ENCODE measurements at regions not wholly inside any gene's neighbourhood (a gene's known extent, or its start where the extent isn't known, plus 50 kb on each side); places are given as distances from the start of the nearest gene placed in this dataset.

DNA sequence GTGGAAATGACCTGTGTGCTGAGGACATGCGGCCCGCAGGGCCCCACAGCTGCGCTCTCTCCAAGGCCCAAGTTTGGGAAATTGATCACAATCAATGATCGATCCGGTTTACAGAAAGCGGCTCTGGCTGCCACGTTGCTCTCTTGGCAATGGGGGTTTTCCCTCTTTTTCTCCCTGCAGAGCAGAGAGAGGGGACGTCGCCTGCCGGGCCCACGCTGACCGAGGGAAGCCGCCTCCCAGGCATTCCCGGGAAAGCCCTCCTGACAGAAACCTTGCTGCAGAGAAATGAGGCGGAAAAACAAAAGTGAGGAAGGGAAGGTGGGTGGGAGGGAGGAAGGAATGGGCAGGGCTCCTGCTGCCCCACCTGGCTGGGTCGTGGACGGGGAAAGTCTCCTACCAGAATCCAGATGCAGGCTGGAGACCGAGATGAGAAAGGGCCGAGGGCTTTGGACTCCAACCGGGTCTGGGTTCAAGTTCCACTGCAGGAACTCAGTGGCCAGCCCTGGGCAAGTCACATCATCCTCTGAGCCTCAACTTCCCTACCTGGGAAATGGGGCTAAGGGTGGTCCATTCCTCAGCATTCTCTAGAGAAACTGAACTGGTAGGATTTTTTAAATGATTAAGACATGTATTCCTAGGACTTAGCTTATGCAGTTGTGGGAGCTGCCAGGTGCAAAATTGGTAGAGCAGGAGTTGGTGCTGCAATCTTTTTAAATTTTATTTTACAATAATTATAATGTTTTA, 75.5 kb downstream of the PHETA1 start:
- H3K27ac Mint-ChIP-seq = no peak overlapping the region
- no peaks in the 10 kb centered on the region for H3K79me2 ChIP-seq (replicated peaks; ENCODE audit: insufficient read depth)
- no peak overlapping the region for H3K27ac ChIP-seq (ENCODE audit: low read depth)
- peak; percentile 17; the same call in 2 of the 3 replicates for ATAC-seq
- H3K36me3 Mint-ChIP-seq (ENCODE audit: low read depth) = peaks cover 14% of the 10 kb centered on the region
- H3K36me3 ChIP-seq (ENCODE audit: insufficient read depth) = no peaks in the 10 kb centered on the region
- H3K4me3 ChIP-seq = no peak overlapping the region
- peaks cover 5% of the 10 kb centered on the region for H3K27me3 Mint-ChIP-seq (ENCODE audit: insufficient read depth, low read depth, poor library complexity)
- no peaks in the 10 kb centered on the region for H3K27me3 ChIP-seq (ENCODE audit: insufficient read depth)
- no peak overlapping the region for H3K4me3 Mint-ChIP-seq
- no peaks in the 10 kb centered on the region for H3K9me2 ChIP-seq (ENCODE audit: insufficient read depth)
- peaks cover 8% of the 10 kb centered on the region for H3K4me1 Mint-ChIP-seq
- peak; percentile 30 for DNase-seq (ENCODE audit: low spot score)
- no peaks in the 10 kb centered on the region for H3K9me3 Mint-ChIP-seq
- H2AFZ ChIP-seq = no peak overlapping the region
- TF ChIP-seq POLR2AphosphoS5 (IDR thresholded peaks at IDR 0.05; ENCODE audit: low read depth) (no peak), EZH2phosphoT487 (IDR thresholded peaks at IDR 0.05; ENCODE audit: unreplicated experiment) (no peak), STAT1 (IDR thresholded peaks at IDR 0.05; ENCODE audit: unreplicated experiment) (no peak), CREB1 (CRISPR knock-in tag; IDR thresholded peaks at IDR 0.05; ENCODE audit: low read depth) (no peak), EZH2 (IDR thresholded peaks at IDR 0.05; ENCODE audit: low read depth, unreplicated experiment) (no peak), JUNB (IDR thresholded peaks at IDR 0.05; ENCODE audit: unreplicated experiment) (no peak), ZNF331 (CRISPR knock-in tag; IDR thresholded peaks at IDR 0.05; ENCODE audit: low read depth) (no peak), NANOG (IDR thresholded peaks at IDR 0.05; ENCODE audit: borderline replicate concordance) (no peak), ZNF114 (CRISPR knock-in tag; IDR thresholded peaks at IDR 0.05) (no peak)
- TF ChIP-seq, protein P1, sequence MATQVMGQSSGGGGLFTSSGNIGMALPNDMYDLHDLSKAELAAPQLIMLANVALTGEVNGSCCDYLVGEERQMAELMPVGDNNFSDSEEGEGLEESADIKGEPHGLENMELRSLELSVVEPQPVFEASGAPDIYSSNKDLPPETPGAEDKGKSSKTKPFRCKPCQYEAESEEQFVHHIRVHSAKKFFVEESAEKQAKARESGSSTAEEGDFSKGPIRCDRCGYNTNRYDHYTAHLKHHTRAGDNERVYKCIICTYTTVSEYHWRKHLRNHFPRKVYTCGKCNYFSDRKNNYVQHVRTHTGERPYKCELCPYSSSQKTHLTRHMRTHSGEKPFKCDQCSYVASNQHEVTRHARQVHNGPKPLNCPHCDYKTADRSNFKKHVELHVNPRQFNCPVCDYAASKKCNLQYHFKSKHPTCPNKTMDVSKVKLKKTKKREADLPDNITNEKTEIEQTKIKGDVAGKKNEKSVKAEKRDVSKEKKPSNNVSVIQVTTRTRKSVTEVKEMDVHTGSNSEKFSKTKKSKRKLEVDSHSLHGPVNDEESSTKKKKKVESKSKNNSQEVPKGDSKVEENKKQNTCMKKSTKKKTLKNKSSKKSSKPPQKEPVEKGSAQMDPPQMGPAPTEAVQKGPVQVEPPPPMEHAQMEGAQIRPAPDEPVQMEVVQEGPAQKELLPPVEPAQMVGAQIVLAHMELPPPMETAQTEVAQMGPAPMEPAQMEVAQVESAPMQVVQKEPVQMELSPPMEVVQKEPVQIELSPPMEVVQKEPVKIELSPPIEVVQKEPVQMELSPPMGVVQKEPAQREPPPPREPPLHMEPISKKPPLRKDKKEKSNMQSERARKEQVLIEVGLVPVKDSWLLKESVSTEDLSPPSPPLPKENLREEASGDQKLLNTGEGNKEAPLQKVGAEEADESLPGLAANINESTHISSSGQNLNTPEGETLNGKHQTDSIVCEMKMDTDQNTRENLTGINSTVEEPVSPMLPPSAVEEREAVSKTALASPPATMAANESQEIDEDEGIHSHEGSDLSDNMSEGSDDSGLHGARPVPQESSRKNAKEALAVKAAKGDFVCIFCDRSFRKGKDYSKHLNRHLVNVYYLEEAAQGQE (IDR thresholded peaks at IDR 0.05; ENCODE audit: unreplicated experiment) = no peak
- TF ChIP-seq, protein P2, sequence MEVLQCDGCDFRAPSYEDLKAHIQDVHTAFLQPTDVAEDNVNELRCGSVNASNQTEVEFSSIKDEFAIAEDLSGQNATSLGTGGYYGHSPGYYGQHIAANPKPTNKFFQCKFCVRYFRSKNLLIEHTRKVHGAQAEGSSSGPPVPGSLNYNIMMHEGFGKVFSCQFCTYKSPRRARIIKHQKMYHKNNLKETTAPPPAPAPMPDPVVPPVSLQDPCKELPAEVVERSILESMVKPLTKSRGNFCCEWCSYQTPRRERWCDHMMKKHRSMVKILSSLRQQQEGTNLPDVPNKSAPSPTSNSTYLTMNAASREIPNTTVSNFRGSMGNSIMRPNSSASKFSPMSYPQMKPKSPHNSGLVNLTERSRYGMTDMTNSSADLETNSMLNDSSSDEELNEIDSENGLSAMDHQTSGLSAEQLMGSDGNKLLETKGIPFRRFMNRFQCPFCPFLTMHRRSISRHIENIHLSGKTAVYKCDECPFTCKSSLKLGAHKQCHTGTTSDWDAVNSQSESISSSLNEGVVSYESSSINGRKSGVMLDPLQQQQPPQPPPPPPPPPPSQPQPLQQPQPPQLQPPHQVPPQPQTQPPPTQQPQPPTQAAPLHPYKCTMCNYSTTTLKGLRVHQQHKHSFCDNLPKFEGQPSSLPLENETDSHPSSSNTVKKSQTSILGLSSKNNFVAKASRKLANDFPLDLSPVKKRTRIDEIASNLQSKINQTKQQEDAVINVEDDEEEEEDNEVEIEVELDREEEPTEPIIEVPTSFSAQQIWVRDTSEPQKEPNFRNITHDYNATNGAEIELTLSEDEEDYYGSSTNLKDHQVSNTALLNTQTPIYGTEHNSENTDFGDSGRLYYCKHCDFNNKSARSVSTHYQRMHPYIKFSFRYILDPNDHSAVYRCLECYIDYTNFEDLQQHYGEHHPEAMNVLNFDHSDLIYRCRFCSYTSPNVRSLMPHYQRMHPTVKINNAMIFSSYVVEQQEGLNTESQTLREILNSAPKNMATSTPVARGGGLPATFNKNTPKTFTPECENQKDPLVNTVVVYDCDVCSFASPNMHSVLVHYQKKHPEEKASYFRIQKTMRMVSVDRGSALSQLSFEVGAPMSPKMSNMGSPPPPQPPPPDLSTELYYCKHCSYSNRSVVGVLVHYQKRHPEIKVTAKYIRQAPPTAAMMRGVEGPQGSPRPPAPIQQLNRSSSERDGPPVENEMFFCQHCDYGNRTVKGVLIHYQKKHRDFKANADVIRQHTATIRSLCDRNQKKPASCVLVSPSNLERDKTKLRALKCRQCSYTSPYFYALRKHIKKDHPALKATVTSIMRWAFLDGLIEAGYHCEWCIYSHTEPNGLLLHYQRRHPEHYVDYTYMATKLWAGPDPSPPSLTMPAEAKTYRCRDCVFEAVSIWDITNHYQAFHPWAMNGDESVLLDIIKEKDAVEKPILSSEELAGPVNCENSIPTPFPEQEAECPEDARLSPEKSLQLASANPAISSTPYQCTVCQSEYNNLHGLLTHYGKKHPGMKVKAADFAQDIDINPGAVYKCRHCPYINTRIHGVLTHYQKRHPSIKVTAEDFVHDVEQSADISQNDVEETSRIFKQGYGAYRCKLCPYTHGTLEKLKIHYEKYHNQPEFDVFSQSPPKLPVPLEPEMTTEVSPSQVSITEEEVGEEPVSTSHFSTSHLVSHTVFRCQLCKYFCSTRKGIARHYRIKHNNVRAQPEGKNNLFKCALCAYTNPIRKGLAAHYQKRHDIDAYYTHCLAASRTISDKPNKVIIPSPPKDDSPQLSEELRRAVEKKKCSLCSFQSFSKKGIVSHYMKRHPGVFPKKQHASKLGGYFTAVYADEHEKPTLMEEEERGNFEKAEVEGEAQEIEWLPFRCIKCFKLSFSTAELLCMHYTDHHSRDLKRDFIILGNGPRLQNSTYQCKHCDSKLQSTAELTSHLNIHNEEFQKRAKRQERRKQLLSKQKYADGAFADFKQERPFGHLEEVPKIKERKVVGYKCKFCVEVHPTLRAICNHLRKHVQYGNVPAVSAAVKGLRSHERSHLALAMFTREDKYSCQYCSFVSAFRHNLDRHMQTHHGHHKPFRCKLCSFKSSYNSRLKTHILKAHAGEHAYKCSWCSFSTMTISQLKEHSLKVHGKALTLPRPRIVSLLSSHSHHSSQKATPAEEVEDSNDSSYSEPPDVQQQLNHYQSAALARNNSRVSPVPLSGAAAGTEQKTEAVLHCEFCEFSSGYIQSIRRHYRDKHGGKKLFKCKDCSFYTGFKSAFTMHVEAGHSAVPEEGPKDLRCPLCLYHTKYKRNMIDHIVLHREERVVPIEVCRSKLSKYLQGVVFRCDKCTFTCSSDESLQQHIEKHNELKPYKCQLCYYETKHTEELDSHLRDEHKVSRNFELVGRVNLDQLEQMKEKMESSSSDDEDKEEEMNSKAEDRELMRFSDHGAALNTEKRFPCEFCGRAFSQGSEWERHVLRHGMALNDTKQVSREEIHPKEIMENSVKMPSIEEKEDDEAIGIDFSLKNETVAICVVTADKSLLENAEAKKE (CRISPR knock-in tag; IDR thresholded peaks at IDR 0.05) = no peak
- TF ChIP-seq, protein P3, sequence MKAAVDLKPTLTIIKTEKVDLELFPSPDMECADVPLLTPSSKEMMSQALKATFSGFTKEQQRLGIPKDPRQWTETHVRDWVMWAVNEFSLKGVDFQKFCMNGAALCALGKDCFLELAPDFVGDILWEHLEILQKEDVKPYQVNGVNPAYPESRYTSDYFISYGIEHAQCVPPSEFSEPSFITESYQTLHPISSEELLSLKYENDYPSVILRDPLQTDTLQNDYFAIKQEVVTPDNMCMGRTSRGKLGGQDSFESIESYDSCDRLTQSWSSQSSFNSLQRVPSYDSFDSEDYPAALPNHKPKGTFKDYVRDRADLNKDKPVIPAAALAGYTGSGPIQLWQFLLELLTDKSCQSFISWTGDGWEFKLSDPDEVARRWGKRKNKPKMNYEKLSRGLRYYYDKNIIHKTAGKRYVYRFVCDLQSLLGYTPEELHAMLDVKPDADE (IDR thresholded peaks at IDR 0.05) = no peak
- TF ChIP-seq, protein P4, sequence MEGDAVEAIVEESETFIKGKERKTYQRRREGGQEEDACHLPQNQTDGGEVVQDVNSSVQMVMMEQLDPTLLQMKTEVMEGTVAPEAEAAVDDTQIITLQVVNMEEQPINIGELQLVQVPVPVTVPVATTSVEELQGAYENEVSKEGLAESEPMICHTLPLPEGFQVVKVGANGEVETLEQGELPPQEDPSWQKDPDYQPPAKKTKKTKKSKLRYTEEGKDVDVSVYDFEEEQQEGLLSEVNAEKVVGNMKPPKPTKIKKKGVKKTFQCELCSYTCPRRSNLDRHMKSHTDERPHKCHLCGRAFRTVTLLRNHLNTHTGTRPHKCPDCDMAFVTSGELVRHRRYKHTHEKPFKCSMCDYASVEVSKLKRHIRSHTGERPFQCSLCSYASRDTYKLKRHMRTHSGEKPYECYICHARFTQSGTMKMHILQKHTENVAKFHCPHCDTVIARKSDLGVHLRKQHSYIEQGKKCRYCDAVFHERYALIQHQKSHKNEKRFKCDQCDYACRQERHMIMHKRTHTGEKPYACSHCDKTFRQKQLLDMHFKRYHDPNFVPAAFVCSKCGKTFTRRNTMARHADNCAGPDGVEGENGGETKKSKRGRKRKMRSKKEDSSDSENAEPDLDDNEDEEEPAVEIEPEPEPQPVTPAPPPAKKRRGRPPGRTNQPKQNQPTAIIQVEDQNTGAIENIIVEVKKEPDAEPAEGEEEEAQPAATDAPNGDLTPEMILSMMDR (conservative IDR thresholded peaks at IDR 0.05; ENCODE audit: low read depth in 2 of 2) = no peak
- H3F3A ChIP-seq (replicated peaks; ENCODE audit: low read depth) = no peaks in the 10 kb centered on the region
- H3K4me2 ChIP-seq = no peak overlapping the region
- H4K20me1 ChIP-seq (replicated peaks; ENCODE audit: insufficient read depth) = no peaks in the 10 kb centered on the region
- H3K4me1 ChIP-seq (ENCODE audit: insufficient read depth) = peaks cover 2% of the 10 kb centered on the region; the same call in 1 of the 2 replicates
